Right lobe of liver (tissue), 4 donors: ENCODE measurements at regions not wholly inside any gene's neighbourhood (a gene's known extent, or its start where the extent isn't known, plus 50 kb on each side); places are given as distances from the start of the nearest gene placed in this dataset.

Experiments
- POLR2A ChIP-seq: fragments of 450-650 bp; IDR thresholded peaks from one replicate; pipeline ENCODE4 v1.6.1; 2017; ENCODE audit warnings: antibody characterized with exemption, mild to moderate bottlenecking
- TF ChIP-seq, protein P1 (sequence below), 4 donors: fragments of 200-600 bp in 3 of 4; fragments of 450-650 bp in 1 of 4; IDR thresholded peaks; one replicate each; pipeline versions ENCODE4 v1.5.1 to v1.8.0; 2016 to 2022; ENCODE audit warnings: antibody characterized with exemption in 4 of 4, mild to moderate bottlenecking in 2 of 4
- donor health status: DM: no; HTN: no; CAD: no.
- donor health status: DM: no; HTN: no; CAD: no.
- donor health status: DM: no; HTN: yes; CAD: no.

GRCh38 chr2:236889791-236890704, 195.6 kb upstream of the COPS8 start:
- TF ChIP-seq, protein P1, sequence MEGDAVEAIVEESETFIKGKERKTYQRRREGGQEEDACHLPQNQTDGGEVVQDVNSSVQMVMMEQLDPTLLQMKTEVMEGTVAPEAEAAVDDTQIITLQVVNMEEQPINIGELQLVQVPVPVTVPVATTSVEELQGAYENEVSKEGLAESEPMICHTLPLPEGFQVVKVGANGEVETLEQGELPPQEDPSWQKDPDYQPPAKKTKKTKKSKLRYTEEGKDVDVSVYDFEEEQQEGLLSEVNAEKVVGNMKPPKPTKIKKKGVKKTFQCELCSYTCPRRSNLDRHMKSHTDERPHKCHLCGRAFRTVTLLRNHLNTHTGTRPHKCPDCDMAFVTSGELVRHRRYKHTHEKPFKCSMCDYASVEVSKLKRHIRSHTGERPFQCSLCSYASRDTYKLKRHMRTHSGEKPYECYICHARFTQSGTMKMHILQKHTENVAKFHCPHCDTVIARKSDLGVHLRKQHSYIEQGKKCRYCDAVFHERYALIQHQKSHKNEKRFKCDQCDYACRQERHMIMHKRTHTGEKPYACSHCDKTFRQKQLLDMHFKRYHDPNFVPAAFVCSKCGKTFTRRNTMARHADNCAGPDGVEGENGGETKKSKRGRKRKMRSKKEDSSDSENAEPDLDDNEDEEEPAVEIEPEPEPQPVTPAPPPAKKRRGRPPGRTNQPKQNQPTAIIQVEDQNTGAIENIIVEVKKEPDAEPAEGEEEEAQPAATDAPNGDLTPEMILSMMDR (IDR thresholded peaks at IDR 0.05) = no peak
- no peak for TF ChIP-seq POLR2A
